ENCODE measurements at regions not wholly inside any gene's neighbourhood (a gene's known extent, or its start where the extent isn't known, plus 50 kb on each side); places are given as distances from the start of the nearest gene placed in this dataset.

DNA sequence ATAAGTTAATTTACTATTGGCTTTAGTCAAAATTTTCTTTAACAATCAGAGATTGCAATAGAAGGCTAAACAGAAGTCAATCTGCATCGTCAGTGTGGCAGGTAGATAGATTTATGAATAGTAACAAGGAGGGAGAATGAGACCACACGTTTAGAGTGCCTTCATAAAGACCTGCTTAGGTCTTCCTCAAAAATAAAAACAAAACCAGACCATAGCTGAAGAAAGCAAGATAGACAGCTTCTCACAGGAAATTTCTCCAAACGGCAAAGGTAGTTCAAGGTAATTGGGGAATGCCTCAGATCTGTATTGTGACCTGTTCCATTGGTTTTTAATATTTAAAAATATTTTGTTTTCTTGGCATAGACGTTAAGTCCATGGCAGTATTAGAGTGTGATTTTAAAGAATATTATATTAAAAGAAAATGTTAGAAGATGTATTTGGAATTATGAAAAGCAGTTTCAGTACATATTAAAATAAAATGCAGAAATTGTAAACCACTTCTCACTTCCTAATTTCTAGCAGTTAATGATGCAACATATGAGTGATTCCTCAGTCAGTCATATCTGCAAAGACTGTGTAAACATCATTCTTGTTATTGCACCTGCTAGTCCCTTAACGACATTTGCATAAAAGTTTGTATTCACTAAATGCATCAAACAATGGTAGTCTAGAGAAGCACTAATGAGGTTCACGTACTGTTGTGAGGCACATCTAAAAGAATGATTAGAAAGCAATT, 278.0 kb downstream of the HLX start (continued):
- no peak for TF ChIP-seq CREM (IDR thresholded peaks at IDR 0.05; ENCODE audit: low read depth)
- no peak for TF ChIP-seq SUPT20H (IDR thresholded peaks at IDR 0.05; ENCODE audit: borderline replicate concordance, control insufficient read depth, low read depth, low read length)
- peak in 1 of 2 experiments; percentile 85; a peak in 2 of 4 replicates for TF ChIP-seq CEBPB (IDR thresholded peaks at IDR 0.05; ENCODE audit: borderline replicate concordance in 1 of 2, low read depth in 2 of 2, low read length in 2 of 2)
- TF ChIP-seq IKZF2 (IDR thresholded peaks at IDR 0.05), result peak; percentile 61 to 75; a peak in 2 of 4 replicates
- TF ChIP-seq, protein P1, sequence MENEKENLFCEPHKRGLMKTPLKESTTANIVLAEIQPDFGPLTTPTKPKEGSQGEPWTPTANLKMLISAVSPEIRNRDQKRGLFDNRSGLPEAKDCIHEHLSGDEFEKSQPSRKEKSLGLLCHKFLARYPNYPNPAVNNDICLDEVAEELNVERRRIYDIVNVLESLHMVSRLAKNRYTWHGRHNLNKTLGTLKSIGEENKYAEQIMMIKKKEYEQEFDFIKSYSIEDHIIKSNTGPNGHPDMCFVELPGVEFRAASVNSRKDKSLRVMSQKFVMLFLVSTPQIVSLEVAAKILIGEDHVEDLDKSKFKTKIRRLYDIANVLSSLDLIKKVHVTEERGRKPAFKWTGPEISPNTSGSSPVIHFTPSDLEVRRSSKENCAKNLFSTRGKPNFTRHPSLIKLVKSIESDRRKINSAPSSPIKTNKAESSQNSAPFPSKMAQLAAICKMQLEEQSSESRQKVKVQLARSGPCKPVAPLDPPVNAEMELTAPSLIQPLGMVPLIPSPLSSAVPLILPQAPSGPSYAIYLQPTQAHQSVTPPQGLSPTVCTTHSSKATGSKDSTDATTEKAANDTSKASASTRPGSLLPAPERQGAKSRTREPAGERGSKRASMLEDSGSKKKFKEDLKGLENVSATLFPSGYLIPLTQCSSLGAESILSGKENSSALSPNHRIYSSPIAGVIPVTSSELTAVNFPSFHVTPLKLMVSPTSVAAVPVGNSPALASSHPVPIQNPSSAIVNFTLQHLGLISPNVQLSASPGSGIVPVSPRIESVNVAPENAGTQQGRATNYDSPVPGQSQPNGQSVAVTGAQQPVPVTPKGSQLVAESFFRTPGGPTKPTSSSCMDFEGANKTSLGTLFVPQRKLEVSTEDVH (IDR thresholded peaks at IDR 0.05; ENCODE audit: low read depth, partially characterized antibody), result no peak
- no peak for TF ChIP-seq POLR2A (IDR thresholded peaks at IDR 0.05; ENCODE audit: low read depth, low read length)
- TF ChIP-seq ZNF217 (IDR thresholded peaks at IDR 0.05), result peak; percentile 81; the same call in 1 of the 2 replicates
- TF ChIP-seq, protein P2, sequence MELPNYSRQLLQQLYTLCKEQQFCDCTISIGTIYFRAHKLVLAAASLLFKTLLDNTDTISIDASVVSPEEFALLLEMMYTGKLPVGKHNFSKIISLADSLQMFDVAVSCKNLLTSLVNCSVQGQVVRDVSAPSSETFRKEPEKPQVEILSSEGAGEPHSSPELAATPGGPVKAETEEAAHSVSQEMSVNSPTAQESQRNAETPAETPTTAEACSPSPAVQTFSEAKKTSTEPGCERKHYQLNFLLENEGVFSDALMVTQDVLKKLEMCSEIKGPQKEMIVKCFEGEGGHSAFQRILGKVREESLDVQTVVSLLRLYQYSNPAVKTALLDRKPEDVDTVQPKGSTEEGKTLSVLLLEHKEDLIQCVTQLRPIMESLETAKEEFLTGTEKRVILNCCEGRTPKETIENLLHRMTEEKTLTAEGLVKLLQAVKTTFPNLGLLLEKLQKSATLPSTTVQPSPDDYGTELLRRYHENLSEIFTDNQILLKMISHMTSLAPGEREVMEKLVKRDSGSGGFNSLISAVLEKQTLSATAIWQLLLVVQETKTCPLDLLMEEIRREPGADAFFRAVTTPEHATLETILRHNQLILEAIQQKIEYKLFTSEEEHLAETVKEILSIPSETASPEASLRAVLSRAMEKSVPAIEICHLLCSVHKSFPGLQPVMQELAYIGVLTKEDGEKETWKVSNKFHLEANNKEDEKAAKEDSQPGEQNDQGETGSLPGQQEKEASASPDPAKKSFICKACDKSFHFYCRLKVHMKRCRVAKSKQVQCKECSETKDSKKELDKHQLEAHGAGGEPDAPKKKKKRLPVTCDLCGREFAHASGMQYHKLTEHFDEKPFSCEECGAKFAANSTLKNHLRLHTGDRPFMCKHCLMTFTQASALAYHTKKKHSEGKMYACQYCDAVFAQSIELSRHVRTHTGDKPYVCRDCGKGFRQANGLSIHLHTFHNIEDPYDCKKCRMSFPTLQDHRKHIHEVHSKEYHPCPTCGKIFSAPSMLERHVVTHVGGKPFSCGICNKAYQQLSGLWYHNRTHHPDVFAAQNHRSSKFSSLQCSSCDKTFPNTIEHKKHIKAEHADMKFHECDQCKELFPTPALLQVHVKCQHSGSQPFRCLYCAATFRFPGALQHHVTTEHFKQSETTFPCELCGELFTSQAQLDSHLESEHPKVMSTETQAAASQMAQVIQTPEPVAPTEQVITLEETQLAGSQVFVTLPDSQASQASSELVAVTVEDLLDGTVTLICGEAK (IDR thresholded peaks at IDR 0.05; ENCODE audit: borderline replicate concordance), result no peak
- TF ChIP-seq ZZZ3 (IDR thresholded peaks at IDR 0.05; ENCODE audit: control insufficient read depth, insufficient read length, low read depth), result no peak
- no peak for TF ChIP-seq ASH2L (IDR thresholded peaks at IDR 0.05; ENCODE audit: borderline replicate concordance, low read depth)
- no peak for TF ChIP-seq MYC (IDR thresholded peaks at IDR 0.05; ENCODE audit: insufficient read depth, insufficient read length, insufficient replicate concordance, low read length, severe bottlenecking)
- TF ChIP-seq SP1 (IDR thresholded peaks at IDR 0.05; ENCODE audit: low read depth, low read length), result no peak
- no peak for TF ChIP-seq KLF5 (IDR thresholded peaks at IDR 0.05; ENCODE audit: partially characterized antibody)
- no peak for TF ChIP-seq MYB (IDR thresholded peaks at IDR 0.05; ENCODE audit: borderline replicate concordance, low read depth, low read length)
- TF ChIP-seq, protein P3, sequence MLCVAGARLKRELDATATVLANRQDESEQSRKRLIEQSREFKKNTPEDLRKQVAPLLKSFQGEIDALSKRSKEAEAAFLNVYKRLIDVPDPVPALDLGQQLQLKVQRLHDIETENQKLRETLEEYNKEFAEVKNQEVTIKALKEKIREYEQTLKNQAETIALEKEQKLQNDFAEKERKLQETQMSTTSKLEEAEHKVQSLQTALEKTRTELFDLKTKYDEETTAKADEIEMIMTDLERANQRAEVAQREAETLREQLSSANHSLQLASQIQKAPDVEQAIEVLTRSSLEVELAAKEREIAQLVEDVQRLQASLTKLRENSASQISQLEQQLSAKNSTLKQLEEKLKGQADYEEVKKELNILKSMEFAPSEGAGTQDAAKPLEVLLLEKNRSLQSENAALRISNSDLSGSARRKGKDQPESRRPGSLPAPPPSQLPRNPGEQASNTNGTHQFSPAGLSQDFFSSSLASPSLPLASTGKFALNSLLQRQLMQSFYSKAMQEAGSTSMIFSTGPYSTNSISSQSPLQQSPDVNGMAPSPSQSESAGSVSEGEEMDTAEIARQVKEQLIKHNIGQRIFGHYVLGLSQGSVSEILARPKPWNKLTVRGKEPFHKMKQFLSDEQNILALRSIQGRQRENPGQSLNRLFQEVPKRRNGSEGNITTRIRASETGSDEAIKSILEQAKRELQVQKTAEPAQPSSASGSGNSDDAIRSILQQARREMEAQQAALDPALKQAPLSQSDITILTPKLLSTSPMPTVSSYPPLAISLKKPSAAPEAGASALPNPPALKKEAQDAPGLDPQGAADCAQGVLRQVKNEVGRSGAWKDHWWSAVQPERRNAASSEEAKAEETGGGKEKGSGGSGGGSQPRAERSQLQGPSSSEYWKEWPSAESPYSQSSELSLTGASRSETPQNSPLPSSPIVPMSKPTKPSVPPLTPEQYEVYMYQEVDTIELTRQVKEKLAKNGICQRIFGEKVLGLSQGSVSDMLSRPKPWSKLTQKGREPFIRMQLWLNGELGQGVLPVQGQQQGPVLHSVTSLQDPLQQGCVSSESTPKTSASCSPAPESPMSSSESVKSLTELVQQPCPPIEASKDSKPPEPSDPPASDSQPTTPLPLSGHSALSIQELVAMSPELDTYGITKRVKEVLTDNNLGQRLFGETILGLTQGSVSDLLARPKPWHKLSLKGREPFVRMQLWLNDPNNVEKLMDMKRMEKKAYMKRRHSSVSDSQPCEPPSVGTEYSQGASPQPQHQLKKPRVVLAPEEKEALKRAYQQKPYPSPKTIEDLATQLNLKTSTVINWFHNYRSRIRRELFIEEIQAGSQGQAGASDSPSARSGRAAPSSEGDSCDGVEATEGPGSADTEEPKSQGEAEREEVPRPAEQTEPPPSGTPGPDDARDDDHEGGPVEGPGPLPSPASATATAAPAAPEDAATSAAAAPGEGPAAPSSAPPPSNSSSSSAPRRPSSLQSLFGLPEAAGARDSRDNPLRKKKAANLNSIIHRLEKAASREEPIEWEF (IDR thresholded peaks at IDR 0.05; ENCODE audit: insufficient replicate concordance, low read depth, low read length), result no peak
- no peak for TF ChIP-seq RCOR1 (conservative IDR thresholded peaks at IDR 0.05; ENCODE audit: low read depth, low read length)
- TF ChIP-seq BCL11A (IDR thresholded peaks at IDR 0.05; ENCODE audit: low read depth, low read length), result peak; percentile 95
